Renal pelvis (tissue), 1 donor: ENCODE measurements at regions not wholly inside any gene's neighbourhood (a gene's known extent, or its start where the extent isn't known, plus 50 kb on each side); places are given as distances from the start of the nearest gene placed in this dataset.
"Not testable (repeated sequence)": the region's sequence is repeated elsewhere in the genome, so short reads cannot be mapped to it uniquely, and the experiment has no call there.

ENCODE experiments used
- DNase-seq: peaks from one replicate; pipeline ENCODE4 v3.0.0-alpha.2; 2013

DNA sequence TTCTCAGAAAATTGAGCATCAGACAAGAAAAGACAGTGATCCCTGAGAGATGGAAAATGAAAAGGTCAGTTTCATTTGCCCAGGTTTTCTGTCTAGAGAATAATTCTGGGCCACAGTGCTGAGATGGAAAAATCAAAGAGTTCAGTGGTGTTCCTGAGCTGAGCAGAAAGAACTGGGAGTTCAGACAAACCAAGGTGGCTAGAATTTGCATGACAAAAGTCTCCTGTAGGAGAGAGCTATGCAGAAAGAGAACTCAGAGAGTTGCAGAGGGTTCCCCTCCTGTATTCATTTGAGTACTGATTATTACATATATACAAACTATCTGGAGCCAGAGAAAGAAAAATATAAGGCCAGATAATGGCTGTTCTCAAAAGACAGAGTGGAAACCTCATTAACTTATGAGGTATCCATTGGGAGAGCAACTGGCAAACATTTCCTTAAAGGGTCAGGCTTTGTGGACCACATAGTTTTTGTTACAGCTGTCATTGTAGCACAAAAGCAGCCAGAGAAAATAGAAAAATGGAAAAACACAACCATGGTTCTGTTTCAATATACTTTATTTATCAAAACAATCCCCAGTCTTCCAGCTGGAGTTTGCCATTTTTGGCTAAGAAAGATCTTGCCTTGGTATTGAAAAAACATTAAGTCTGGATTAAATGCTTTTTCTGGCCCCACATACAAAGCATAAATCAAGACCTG, 1004.1 kb downstream of the TBL1XR1 start:
- no peak for DNase-seq

DNA sequence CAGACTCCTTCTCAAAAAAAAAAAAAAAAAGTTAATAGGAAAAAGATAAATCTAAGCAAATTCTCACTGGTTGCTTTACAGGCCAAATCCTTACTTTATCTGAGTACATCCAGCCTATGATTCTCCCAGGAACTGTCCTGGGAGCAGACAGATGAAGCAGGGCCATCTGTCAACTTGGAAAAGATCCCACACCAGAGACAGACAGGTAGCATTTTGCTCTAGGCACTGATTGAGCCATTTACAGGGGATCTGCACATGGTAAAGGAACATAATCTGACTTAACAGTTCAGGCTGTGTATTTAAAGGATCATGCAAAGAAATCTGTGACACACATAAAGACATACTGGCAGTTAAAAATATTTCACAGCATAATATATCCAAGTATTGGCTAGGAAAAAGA, 1006.5 kb downstream of the TBL1XR1 start:
- DNase-seq: no peak

DNA sequence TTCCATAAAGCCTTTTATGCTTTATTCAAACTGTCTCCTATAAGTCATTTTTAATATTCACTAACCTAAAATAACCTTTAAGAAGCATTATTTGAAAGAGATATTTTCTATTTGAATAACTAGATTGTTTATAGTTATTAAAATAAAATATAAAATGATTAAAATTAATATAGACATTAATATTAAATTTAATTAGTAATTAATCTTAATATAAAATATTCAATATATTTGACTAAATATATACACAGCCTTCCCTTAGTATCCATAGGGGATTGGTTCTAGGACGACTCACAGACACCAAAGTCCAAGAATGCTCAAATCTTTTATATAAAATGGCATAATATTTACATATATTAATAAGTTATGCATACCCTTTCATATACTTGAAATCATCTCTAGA, 1014.1 kb downstream of the TBL1XR1 start:
- DNase-seq: no peak

- DNase-seq: no peak
Measured at GRCh38 chr3:176174060-176174459, 1023.2 kb downstream of the TBL1XR1 start.

DNA sequence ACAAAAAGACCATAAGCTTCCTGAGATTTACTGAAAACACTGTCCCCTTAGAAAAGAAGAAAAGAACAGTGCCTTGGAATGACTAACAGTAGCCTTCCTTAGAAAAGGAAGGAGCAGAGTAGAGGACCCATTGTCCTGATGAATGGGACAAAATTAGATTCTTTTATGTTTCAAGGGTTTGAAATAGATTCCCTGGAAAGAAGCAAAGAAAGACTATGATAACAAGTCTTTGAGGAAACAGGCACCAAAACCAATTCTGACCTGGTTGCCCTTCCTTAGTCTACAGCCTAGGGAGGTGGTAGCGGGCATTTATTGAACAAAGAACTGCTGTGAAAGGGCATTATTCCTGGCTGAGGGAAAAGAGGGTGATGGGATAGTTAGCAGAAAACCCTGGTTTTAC, 1024.8 kb downstream of the TBL1XR1 start:
- DNase-seq: no peak

GRCh38 chr3:176167272-176167671, 1030.0 kb downstream of the TBL1XR1 start:
- DNase-seq: peak; percentile 29

DNA sequence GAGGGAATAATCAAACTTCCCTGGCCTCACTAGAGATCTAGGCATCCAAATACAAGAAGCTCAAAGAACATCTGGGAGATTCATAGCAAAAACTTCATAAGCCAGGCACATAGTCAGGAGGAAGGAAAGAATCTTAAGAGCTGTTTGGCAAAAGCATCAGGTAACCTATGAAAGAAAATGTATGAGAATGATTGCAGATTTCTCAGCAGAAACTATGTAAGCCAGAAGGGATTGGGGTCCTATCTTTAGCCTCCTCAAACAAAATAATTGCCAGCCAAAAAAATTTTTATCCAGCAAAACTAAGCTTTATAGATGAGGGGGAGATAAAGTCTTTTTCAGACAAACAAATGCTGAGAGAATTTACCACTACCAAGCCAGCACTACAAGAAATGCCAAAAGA, 1036.3 kb downstream of the TBL1XR1 start:
- no peak for DNase-seq

- no peak for DNase-seq
Measured at GRCh38 chr3:176159796-176160195, 1037.5 kb downstream of the TBL1XR1 start.

GRCh38 chr3:176155012-176155411, 1042.3 kb downstream of the TBL1XR1 start:
- no peak for DNase-seq

- no peak for DNase-seq
Measured at GRCh38 chr3:176149567-176149966, 1047.7 kb downstream of the TBL1XR1 start.

- DNase-seq: no peak
Measured at GRCh38 chr3:176147251-176147650, 1050.0 kb downstream of the TBL1XR1 start.

- DNase-seq: no peak
Measured at GRCh38 chr3:176141837-176142236, 1055.4 kb downstream of the TBL1XR1 start.

DNA sequence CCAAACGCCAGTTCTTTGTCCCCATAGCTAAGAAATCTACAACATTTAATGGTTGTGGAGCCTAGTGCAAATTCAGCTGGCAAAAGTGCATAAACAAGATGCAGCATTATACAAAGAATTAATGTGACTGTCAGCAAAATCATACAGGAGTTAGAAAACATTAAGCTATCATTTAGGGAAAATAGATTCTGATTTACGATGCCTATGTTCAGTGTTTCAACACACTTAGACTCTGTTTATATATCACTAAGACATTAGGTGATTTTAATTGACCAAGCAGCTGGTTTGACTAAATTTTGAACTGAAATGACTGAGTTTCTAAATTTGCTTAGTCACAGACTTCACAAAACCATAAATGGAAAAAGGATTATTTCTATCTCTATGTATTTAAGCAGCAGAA, 1076.8 kb downstream of the TBL1XR1 start:
- no peak for DNase-seq

DNA sequence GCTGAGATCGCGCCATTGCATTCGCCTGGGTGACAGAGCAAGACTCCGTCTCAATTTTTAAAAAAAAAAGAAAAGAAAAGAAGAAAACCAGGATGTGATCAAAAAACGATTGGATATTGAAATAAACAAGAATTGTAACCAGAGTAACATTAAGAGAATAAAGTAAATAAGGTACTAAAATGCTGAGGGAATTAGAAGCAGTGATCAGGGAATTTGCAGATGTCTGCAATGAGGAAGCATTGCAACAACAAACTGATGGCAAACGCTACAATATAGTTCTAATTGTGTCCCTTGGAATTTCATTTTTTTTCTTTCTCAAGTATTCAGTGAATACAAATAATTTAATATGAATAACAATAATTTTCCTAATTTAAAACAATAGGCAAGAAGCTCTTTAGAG, 1077.5 kb downstream of the TBL1XR1 start:
- no peak for DNase-seq

- no peak for DNase-seq
Measured at GRCh38 chr3:176106380-176106779, 1090.9 kb downstream of the TBL1XR1 start.

DNA sequence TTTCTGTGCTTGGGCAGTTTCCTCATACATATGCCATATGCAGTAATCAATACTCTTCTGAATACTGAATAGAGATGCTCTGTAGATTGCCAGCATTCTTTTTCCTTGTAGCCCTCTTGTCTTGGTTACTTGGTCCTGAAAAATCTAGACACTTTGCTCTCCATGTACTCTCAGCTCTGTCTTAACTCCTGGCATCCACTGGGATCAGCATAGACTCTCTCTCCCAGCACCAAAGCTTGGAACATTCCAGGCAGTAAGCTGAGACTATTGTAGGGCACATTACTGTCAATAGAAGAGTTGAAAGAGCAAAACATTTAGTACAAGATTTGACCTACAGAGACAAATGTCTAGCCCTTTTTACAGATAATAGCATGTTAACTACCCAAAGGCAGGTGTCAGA, 1100.3 kb downstream of the TBL1XR1 start:
- no peak for DNase-seq

DNA sequence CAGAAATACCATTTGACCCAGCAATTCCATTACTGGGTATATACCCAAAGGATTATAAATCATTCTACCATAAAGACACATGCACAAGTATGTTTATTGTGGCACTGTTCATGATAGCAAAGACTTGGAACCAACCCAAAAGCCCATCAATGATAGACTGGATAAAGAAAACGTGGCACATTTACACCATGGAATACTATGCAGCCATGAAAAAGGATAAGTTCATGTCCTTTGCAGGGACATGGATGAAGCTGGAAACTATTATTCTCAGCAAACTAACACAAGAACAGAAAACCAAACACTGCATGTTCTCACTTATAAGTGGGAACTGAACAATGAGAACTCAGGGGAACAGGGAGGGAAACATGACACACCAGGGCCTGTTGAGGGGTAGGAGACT, 1103.4 kb downstream of the TBL1XR1 start:
- not testable (repeated sequence) for DNase-seq

GRCh38 chr3:176090727-176091126, 1106.6 kb downstream of the TBL1XR1 start:
- no peak for DNase-seq

GRCh38 chr3:176088962-176089383, 1108.3 kb downstream of the TBL1XR1 start:
- DNase-seq: no peak

DNA sequence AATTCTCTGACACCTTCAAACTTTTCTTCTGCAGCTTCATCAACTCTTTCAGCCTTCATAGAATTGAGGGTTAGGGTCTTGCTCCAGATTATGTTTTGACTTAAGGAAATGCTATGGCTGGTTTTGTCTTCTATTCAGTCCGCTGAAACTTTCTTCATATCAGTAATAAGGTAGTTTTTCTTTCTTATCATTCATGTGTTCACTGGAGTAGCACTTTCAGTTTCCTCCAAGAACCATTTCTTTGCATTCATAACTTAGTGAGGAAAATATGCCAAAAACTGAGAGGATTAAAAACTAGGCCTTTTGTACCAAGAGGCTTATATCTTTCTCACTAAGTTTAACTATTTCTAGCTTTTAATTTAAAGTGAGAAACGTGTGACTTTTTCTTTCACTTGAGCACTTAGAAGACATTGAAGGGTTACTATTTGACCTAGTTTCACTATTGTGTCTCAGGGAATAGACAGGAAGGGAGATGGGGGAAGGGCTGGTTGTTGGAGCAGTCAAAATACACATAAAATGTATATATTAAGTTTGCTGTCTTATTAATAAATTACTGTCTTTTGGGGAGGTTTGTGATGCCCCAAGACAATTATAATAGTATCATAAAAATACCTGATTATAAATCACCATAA, 1110.1 kb downstream of the TBL1XR1 start:
- DNase-seq: no peak

DNA sequence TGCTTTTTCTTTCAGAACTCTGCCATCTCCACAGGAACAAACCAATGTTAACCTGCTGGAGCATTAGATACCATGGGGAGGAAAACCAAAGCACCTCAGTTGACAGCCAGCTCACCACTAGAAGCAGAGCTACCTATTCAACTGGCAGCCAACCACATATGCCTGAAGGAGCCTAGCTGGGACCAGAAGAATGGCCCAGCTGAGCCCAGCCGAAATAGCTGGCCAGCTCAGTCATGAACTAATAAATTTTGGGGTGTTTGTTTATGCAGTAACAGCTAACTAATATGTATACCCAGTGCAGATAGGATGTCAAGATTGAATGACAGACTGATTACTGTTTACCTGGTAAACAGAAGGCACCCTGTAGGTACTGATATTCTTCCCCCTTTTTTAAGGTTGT, 1117.5 kb downstream of the TBL1XR1 start:
- DNase-seq: no peak

DNA sequence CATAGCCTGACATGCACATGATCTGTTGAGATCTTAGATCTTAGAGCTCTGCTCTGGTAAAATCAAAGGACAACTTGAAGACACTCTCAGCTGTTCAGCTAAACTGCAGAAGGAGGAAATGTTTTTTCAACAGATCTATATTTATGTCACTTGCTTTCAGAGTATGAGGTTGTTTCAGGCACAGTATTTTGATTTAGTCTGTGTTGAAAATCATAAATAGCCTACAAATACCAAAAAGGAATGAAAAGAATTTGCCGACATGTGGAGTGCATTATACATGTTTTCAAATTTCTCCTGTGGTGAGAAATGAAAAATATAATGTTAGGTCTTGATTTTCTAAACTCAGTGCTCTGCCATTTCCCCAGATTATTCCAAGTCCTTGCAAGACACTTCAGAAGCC, 1118.4 kb downstream of the TBL1XR1 start:
- no peak for DNase-seq

DNA sequence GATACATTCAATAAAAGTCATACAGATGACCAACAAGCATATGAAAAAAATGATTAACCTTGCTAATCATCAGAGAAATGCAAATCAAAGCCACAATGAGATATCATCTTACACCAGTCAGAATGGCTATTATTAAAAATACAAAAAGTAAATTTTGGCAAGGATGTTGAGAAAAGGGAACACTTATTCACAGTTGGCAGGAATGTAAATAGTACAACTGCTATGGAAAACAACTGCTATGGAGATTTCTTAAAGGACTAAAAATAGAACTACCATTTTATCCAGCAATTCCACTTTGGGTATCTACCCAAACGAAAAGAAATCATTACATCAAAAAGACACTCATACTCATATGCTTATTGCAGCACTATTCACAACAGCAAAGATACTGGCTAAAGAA, 1121.8 kb downstream of the TBL1XR1 start:
- DNase-seq: no peak

- no peak for DNase-seq
Measured at GRCh38 chr3:176075046-176075445, 1122.2 kb downstream of the TBL1XR1 start.
